ENCODE measurements at regions not wholly inside any gene's neighbourhood (a gene's known extent, or its start where the extent isn't known, plus 50 kb on each side); places are given as distances from the start of the nearest gene placed in this dataset.
"Not testable (repeated sequence)": the region's sequence is repeated elsewhere in the genome, so short reads cannot be mapped to it uniquely, and the experiment has no call there.

DNA sequence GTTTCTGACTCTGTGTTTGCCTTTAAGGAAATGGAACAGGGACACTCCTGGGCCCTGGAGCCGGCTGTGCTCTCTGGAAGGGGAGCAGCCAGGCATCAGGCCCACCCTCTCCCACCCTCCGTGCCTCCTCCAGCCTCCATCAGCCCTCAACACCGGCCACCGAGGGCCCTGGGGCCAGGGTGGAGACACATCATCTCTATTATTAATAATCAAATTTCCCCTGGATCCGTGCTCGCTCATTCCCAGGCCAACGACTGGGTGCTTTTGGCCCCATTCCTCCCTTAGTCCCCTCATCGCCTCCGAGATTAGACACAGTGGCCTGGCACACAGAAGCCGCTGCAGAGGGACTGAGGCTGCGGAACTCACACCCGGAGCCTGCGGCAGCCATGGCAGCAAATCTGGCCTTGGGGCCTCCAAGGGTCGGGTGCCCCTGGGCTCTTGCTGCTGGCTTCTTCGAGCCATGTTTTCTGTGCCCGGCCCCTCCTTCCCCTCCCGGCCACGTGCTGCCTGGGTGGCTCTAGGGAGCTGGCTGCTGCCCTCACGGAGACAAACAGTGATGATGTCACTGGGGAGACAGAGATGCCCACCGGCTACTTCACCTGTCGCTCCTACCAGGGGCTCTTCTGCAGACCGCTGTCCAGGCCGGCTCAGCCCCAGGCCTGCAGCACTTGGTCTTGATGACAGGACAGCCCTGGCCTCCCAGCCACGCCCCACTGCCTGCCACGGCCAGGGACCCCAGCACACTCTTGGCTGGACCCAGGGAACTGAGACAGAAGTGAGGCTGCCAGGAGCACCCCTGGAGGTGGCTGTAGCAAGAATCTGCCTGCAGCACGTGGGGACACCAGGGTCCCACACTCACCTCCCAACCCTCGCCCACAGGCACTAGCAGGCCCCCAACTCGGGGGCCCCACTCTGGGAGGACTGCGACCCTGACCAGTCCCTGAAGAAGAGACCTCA is 76.6 kb upstream of the PPP1R26 start:
- Mint-ChIP-seq H3K27ac (ENCODE audit: unreplicated experiment) (no peak overlapping the region), H3K36me3 (ENCODE audit: low read depth, unreplicated experiment) (no peaks in the 10 kb centered on the region), H3K9me3 (ENCODE audit: unreplicated experiment) (no peaks in the 10 kb centered on the region), H3K27me3 (ENCODE audit: unreplicated experiment) (peaks cover 2% of the 10 kb centered on the region), H3K4me1 (ENCODE audit: unreplicated experiment) (no peaks in the 10 kb centered on the region), H3K4me3 (ENCODE audit: unreplicated experiment) (no peak overlapping the region)
- TF ChIP-seq, protein P1, sequence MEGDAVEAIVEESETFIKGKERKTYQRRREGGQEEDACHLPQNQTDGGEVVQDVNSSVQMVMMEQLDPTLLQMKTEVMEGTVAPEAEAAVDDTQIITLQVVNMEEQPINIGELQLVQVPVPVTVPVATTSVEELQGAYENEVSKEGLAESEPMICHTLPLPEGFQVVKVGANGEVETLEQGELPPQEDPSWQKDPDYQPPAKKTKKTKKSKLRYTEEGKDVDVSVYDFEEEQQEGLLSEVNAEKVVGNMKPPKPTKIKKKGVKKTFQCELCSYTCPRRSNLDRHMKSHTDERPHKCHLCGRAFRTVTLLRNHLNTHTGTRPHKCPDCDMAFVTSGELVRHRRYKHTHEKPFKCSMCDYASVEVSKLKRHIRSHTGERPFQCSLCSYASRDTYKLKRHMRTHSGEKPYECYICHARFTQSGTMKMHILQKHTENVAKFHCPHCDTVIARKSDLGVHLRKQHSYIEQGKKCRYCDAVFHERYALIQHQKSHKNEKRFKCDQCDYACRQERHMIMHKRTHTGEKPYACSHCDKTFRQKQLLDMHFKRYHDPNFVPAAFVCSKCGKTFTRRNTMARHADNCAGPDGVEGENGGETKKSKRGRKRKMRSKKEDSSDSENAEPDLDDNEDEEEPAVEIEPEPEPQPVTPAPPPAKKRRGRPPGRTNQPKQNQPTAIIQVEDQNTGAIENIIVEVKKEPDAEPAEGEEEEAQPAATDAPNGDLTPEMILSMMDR (IDR thresholded peaks at IDR 0.05; ENCODE audit: unreplicated experiment), result no peak
- no peak for DNase-seq (ENCODE audit: low spot score)

DNA sequence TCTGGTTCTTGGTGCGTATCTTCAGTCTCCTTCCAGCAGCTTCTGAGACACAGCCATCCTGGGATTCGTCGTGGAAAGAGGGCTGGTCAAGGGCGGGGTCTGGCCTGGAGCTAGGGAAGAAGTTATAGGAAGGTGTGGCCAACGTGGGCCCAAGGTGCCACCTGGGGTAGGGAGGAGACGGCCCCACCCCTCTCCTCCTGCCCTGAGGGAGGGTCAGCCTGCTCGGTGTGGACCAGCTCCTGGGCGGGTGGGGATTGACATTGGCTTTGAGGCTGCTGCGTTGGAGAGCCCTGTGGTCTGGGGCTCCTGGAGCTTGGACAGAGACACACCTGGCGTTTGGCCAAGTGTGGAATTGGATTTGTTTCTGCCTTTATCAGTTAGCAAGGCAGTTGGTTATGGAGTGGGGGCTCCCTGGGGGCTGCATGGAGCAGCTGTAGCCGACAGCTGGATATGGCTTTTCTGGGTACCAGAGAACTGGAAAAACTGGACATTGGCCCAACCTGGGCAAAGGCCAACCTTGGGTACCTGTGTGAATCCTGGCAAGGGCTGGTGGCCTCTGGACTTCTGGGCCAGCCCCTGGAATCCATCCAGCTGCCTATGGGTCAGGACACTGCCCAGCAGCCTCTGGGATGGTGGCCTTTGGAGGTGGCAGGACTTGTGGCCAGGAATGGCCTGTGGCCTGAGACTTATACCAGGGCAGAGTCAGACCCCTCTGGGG is 75.7 kb upstream of the PPP1R26 start:
- no peak for DNase-seq (ENCODE audit: low spot score)
- TF ChIP-seq, protein P1 (IDR thresholded peaks at IDR 0.05; ENCODE audit: unreplicated experiment), result no peak
- no peaks in the 10 kb centered on the region for H3K4me1 Mint-ChIP-seq (ENCODE audit: unreplicated experiment)
- no peaks in the 10 kb centered on the region for H3K9me3 Mint-ChIP-seq (ENCODE audit: unreplicated experiment)
- H3K27ac Mint-ChIP-seq (ENCODE audit: unreplicated experiment), result no peak overlapping the region
- peaks cover under 1% of the 10 kb centered on the region for H3K27me3 Mint-ChIP-seq (ENCODE audit: unreplicated experiment)
- no peaks in the 10 kb centered on the region for H3K36me3 Mint-ChIP-seq (ENCODE audit: low read depth, unreplicated experiment)
- no peak overlapping the region for H3K4me3 Mint-ChIP-seq (ENCODE audit: unreplicated experiment)

DNA sequence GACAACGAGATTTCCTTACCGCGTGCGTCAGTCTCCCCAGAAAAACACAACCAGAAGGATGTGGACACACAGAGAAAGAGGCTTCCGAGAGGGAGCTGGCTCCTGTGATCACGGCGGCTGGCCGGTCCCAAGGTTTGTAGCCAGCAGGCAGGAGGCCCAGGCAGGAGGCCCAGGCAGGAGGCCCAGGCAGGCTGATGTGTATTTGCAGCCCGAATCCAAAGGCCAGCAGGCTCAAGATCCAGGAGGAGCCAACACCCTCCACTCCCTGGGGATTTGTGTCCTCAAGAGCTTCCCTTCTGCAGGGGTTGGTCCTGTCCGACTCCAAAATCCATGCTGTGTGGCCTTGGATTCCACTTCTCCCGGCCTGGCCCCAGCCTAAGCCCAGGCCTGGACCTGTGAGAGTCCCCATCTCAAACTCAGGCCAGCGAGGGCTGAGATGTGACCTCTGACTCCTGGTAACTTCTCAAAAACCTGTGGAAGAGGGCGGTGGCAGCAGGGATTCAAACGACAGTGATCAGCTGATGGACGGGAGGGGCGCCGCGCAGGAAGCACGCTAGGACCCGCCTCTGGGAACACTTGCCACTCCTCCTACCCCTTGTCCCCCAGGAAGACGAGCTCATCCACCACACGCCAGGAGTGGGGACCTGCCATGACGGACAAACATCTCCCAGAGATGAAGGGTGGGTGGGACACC is 75.0 kb upstream of the PPP1R26 start:
- Mint-ChIP-seq H3K27ac (ENCODE audit: unreplicated experiment) (no peak overlapping the region), H3K4me1 (ENCODE audit: unreplicated experiment) (no peaks in the 10 kb centered on the region), H3K4me3 (ENCODE audit: unreplicated experiment) (no peak overlapping the region), H3K36me3 (ENCODE audit: low read depth, unreplicated experiment) (no peaks in the 10 kb centered on the region), H3K27me3 (ENCODE audit: unreplicated experiment) (no peaks in the 10 kb centered on the region), H3K9me3 (ENCODE audit: unreplicated experiment) (no peaks in the 10 kb centered on the region)
- no peak for DNase-seq (ENCODE audit: low spot score)
- TF ChIP-seq, protein P1 (IDR thresholded peaks at IDR 0.05; ENCODE audit: unreplicated experiment), result no peak

DNA sequence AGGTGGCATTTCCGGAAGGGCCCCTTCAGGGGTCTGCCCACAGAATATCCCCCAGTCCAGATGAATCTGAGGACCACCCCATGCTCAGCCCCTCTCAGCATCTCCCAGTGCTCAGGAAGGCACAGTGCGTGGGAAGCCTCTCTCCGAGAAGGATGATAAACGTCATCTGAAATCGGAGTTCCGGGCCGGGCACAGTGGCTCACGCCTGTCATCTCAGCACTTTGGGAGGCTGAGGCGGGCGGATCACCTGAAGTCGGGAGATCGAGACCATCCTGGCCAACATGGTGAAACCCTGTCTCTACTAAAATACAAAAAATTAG is 74.5 kb upstream of the PPP1R26 start:
- not testable (repeated sequence) for H3K27me3 Mint-ChIP-seq (ENCODE audit: unreplicated experiment); H3K4me3 Mint-ChIP-seq (ENCODE audit: unreplicated experiment); DNase-seq (ENCODE audit: low spot score); H3K9me3 Mint-ChIP-seq (ENCODE audit: unreplicated experiment); H3K27ac Mint-ChIP-seq (ENCODE audit: unreplicated experiment); H3K4me1 Mint-ChIP-seq (ENCODE audit: unreplicated experiment); H3K36me3 Mint-ChIP-seq (ENCODE audit: low read depth, unreplicated experiment)

DNA sequence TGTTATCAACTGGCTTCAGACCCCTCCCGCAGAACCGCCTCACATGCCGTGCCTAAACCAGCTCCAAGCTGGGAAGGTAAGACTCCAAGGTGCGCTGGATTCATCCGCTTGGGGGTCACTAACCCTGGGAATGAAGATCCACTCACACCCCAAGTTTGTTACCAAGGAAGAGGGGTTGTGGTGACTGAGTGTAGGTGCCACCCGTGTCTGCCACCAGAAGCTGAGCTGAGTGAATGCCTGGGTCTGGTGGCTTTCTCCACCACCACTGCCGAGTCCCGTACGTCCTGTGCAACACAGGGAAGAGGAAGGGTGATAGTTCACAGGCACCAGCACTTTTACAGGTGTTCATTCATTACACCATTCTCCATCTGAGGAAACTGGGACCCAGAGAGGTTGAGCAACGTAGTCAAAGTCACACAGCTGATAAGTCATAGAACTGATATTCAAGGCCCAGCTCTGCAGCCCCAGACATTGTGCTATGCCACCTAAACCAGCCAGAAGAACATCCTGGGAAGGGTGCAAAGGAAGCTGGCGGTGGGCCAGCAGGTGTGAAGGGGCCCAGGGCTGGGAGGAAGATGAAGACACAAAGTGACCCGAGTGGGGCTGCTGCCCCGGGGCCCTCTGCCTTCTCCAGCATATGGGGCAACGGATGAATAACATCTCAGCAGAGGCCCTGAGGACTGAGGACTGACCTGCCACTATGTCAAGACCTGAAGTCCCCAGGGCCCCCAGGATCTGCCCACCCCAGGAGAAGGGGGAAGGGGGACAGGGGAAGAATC is 70.9 kb upstream of the PPP1R26 start:
- no peaks in the 10 kb centered on the region for H3K27me3 Mint-ChIP-seq (ENCODE audit: unreplicated experiment)
- no peak for DNase-seq (ENCODE audit: low spot score)
- no peaks in the 10 kb centered on the region for H3K9me3 Mint-ChIP-seq (ENCODE audit: unreplicated experiment)
- H3K36me3 Mint-ChIP-seq (ENCODE audit: low read depth, unreplicated experiment), result no peaks in the 10 kb centered on the region
- H3K27ac Mint-ChIP-seq (ENCODE audit: unreplicated experiment), result no peak overlapping the region
- TF ChIP-seq, protein P1 (IDR thresholded peaks at IDR 0.05; ENCODE audit: unreplicated experiment), result no peak
- no peaks in the 10 kb centered on the region for H3K4me1 Mint-ChIP-seq (ENCODE audit: unreplicated experiment)
- H3K4me3 Mint-ChIP-seq (ENCODE audit: unreplicated experiment), result no peak overlapping the region
